PFSK-1 (cell line): ENCODE measurements at regions not wholly inside any gene's neighbourhood (a gene's known extent, or its start where the extent isn't known, plus 50 kb on each side); places are given as distances from the start of the nearest gene placed in this dataset.

Experiments
- FOXP2 ChIP-seq: optimal IDR thresholded peaks from 2 replicates; pipeline ENCODE3; 2011; ENCODE audit warnings: borderline replicate concordance, control low read depth, inconsistent platforms; ENCODE audit not compliant: insufficient read depth; ENCODE audit errors: extremely low read length, extremely low read depth
- POLR2AphosphoS5 ChIP-seq: IDR thresholded peaks from 2 replicates; pipeline ENCODE4 v1.6.1; 2012; ENCODE audit warnings: low read depth, mild to moderate bottlenecking, control low read depth, low read length, moderate library complexity
- SIN3A ChIP-seq: IDR thresholded peaks from 2 replicates; pipeline ENCODE4 v1.6.1; 2012; ENCODE audit warnings: mild to moderate bottlenecking, low read length, moderate library complexity, borderline replicate concordance; ENCODE audit not compliant: insufficient read depth
- TAF1 ChIP-seq: IDR thresholded peaks from 2 replicates; pipeline ENCODE4 v1.6.1; 2012; ENCODE audit warnings: low read length, control low read depth, borderline replicate concordance; ENCODE audit not compliant: insufficient read depth
- TF ChIP-seq, protein P1 (sequence below), 2 experiments: IDR thresholded peaks; 2 replicates each; pipeline versions ENCODE4 v1.6.1 to v1.8.0; 2011 to 2012; ENCODE audit warnings: low read depth in 2 of 2, low read length in 2 of 2, control low read depth in 1 of 2, inconsistent platforms in 1 of 2, mild to moderate bottlenecking in 1 of 2, moderate library complexity in 1 of 2; ENCODE audit not compliant: insufficient read depth in 1 of 2

GRCh38 chr1:218810306-218810705 lies 363.4 kb upstream of the LYPLAL1 start:
- TF ChIP-seq TAF1, result no peak

DNA sequence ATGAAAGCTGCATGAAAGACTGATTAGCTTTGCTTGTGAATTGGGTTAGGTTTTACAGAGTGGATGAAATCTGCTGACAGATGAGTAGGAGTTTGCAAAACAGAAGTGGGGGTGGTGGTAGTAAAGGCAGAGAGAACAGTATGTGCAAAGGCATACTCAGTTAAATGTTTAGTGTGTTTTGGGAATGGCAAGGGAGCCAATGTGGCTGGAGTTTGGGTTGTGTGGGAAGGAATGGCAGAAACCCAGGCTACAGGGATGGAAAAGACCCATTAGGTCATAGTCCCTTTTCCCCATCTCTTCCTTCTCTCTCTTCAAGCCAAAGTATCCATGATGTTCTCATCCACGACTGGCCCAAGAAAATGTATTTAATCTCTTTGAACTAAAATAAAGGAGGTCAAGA lies 362.2 kb upstream of the LYPLAL1 start:
- TF ChIP-seq POLR2AphosphoS5, result no peak
- TF ChIP-seq SIN3A, result no peak
- TF ChIP-seq, protein P1, sequence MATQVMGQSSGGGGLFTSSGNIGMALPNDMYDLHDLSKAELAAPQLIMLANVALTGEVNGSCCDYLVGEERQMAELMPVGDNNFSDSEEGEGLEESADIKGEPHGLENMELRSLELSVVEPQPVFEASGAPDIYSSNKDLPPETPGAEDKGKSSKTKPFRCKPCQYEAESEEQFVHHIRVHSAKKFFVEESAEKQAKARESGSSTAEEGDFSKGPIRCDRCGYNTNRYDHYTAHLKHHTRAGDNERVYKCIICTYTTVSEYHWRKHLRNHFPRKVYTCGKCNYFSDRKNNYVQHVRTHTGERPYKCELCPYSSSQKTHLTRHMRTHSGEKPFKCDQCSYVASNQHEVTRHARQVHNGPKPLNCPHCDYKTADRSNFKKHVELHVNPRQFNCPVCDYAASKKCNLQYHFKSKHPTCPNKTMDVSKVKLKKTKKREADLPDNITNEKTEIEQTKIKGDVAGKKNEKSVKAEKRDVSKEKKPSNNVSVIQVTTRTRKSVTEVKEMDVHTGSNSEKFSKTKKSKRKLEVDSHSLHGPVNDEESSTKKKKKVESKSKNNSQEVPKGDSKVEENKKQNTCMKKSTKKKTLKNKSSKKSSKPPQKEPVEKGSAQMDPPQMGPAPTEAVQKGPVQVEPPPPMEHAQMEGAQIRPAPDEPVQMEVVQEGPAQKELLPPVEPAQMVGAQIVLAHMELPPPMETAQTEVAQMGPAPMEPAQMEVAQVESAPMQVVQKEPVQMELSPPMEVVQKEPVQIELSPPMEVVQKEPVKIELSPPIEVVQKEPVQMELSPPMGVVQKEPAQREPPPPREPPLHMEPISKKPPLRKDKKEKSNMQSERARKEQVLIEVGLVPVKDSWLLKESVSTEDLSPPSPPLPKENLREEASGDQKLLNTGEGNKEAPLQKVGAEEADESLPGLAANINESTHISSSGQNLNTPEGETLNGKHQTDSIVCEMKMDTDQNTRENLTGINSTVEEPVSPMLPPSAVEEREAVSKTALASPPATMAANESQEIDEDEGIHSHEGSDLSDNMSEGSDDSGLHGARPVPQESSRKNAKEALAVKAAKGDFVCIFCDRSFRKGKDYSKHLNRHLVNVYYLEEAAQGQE (IDR thresholded peaks at IDR 0.05; ENCODE audit: insufficient read depth in 1 of 2, low read depth in 2 of 2, low read length in 2 of 2), result no peak
- TF ChIP-seq TAF1, result no peak

GRCh38 chr1:218812360-218812759 lies 361.3 kb upstream of the LYPLAL1 start:
- TF ChIP-seq TAF1, result no peak
- no peak for TF ChIP-seq POLR2AphosphoS5
- no peak for TF ChIP-seq FOXP2
- no peak for TF ChIP-seq SIN3A
- TF ChIP-seq, protein P1 (IDR thresholded peaks at IDR 0.05; ENCODE audit: insufficient read depth in 1 of 2, low read depth in 2 of 2, low read length in 2 of 2), result no peak

DNA sequence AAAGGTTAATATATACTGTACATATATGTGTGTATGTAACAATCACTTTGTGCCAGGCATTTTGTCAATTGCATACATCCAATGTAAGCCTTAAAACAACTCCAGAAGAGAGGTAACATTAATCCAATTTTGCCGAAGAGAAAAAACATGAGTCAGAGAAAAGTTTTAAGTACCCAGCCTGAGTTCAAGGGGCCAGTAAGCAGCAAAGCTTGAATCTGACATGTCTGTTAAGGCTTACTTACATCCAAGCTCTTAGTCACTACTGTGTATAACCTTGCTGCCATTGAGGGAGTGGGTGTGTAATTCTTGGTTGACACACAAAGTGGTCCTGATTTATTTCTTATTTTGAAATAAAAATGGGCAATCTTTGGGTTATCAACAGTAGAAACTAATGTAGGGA lies 360.4 kb upstream of the LYPLAL1 start:
- no peak for TF ChIP-seq FOXP2
- TF ChIP-seq SIN3A, result no peak
- TF ChIP-seq TAF1, result no peak
- TF ChIP-seq, protein P1 (IDR thresholded peaks at IDR 0.05; ENCODE audit: insufficient read depth in 1 of 2, low read depth in 2 of 2, low read length in 2 of 2), result no peak
- TF ChIP-seq POLR2AphosphoS5, result no peak

GRCh38 chr1:218815076-218815475 lies 358.6 kb upstream of the LYPLAL1 start:
- TF ChIP-seq SIN3A (no peak), TAF1 (no peak), POLR2AphosphoS5 (no peak), FOXP2 (no peak)
- TF ChIP-seq, protein P1 (IDR thresholded peaks at IDR 0.05; ENCODE audit: insufficient read depth in 1 of 2, low read depth in 2 of 2, low read length in 2 of 2), result no peak

DNA sequence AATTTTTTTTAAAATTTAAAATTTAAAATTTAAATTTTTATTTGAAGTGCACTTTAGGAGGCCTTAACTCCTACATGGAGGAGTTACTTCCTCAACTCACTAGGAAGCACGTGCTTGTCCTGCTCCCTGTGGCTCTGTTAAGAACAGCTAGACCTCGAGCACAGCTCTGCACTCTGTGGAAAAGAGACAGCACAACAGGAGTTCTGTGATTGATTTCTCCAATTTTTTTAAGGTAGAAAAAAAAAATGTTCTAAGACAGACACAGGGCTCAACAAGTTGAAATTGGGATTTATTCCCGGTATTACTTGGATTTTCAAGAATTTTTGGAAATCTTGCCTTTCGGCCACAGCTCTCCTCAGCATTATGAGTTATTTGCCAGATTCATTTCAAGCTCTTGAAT lies 356.6 kb upstream of the LYPLAL1 start:
- no peak for TF ChIP-seq TAF1
- TF ChIP-seq SIN3A, result no peak
- TF ChIP-seq FOXP2, result no peak
- no peak for TF ChIP-seq POLR2AphosphoS5
- TF ChIP-seq, protein P1 (IDR thresholded peaks at IDR 0.05; ENCODE audit: insufficient read depth in 1 of 2, low read depth in 2 of 2, low read length in 2 of 2), result no peak
